HCT116 (cell line): ENCODE measurements at regions not wholly inside any gene's neighbourhood (a gene's known extent, or its start where the extent isn't known, plus 50 kb on each side); places are given as distances from the start of the nearest gene placed in this dataset.

Experiments used
- CBX3 ChIP-seq: IDR thresholded peaks from 2 replicates; pipeline ENCODE4 v1.6.1; 2012; ENCODE audit warnings: low read depth
- POLR2A ChIP-seq: IDR thresholded peaks from 2 replicates; pipeline ENCODE4 v1.7.0; 2011; ENCODE audit warnings: borderline replicate concordance; ENCODE audit not compliant: insufficient read depth, insufficient read length; ENCODE audit errors: extremely low read depth
- YY1 ChIP-seq: IDR thresholded peaks from 2 replicates; pipeline ENCODE4 v1.6.1; 2011; ENCODE audit warnings: low read length, low read depth, moderate library complexity, mild to moderate bottlenecking; ENCODE audit not compliant: insufficient replicate concordance; ENCODE audit errors: extremely low read depth
- ZFX ChIP-seq: fragments of 450-650 bp; IDR thresholded peaks from 2 replicates; pipeline ENCODE4 v1.6.1; 2017
- TF ChIP-seq, protein P1 (sequence below), 3 experiments: fragments of 200-600 bp in 1 of 3; sonication (generic) in 1 of 3; IDR thresholded peaks in 2 of 3; conservative IDR thresholded peaks in 1 of 3; 2 replicates each; pipeline ENCODE4 v1.5.1; 2012 to 2017; ENCODE audit warnings: low read depth in 2 of 3, low read length in 2 of 3, antibody characterized with exemption in 1 of 3, borderline replicate concordance in 1 of 3, control low read depth in 1 of 3, mild to moderate bottlenecking in 1 of 3, mixed read lengths in 1 of 3, mixed run types in 1 of 3, moderate library complexity in 1 of 3; ENCODE audit not compliant: insufficient read depth in 1 of 3

DNA sequence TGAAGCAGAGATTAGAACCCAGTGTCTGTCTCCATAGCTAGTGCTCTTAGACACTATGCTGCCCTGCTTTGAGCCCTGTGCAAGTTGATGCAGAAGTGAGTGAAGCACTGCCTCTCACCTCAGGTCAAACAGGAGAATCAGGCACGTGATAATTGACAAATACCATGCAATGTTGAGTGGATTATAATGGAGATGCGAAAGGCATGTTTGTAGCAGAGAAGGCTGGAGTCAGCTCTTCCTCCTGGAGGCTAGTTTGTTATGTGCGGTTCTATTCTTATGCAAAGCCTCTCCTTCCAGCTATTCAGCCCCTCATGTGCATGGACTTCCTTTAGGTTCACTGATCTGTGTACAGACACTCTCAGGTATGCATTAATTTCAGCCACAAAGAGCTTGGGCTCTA lies 108.5 kb downstream of the MANEA start:
- TF ChIP-seq ZFX (no peak), YY1 (no peak), CBX3 (no peak), POLR2A (no peak)
- TF ChIP-seq, protein P1, sequence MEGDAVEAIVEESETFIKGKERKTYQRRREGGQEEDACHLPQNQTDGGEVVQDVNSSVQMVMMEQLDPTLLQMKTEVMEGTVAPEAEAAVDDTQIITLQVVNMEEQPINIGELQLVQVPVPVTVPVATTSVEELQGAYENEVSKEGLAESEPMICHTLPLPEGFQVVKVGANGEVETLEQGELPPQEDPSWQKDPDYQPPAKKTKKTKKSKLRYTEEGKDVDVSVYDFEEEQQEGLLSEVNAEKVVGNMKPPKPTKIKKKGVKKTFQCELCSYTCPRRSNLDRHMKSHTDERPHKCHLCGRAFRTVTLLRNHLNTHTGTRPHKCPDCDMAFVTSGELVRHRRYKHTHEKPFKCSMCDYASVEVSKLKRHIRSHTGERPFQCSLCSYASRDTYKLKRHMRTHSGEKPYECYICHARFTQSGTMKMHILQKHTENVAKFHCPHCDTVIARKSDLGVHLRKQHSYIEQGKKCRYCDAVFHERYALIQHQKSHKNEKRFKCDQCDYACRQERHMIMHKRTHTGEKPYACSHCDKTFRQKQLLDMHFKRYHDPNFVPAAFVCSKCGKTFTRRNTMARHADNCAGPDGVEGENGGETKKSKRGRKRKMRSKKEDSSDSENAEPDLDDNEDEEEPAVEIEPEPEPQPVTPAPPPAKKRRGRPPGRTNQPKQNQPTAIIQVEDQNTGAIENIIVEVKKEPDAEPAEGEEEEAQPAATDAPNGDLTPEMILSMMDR (IDR thresholded peaks at IDR 0.05 in 2 of 3, conservative IDR thresholded peaks at IDR 0.05 in 1 of 3; ENCODE audit: borderline replicate concordance in 1 of 3, insufficient read depth in 1 of 3, low read depth in 2 of 3, low read length in 2 of 3) = no peak
